Right cardiac atrium (tissue), 5 donors: ENCODE measurements at regions not wholly inside any gene's neighbourhood (a gene's known extent, or its start where the extent isn't known, plus 50 kb on each side); places are given as distances from the start of the nearest gene placed in this dataset.

ENCODE experiments used
- ATAC-seq, 2 donors: fragments of 200-7000 bp; cut with Tn5 transposase; one replicate each; pipeline versions ENCODE4 v1.8.0 to v1.9.1; 2020; ENCODE audit warnings: moderate library complexity in 2 of 2, mild to moderate bottlenecking in 1 of 2
- DNase-seq, 3 donors: peaks; one replicate each; pipeline ENCODE4 v3.0.0-alpha.2; 2020
- H3K27ac ChIP-seq: one replicate; pipeline ENCODE4 v1.5.1; 2013; ENCODE audit warnings: mild to moderate bottlenecking, low read length, control low read depth, moderate library complexity
- H3K27me3 ChIP-seq: one replicate; pipeline ENCODE4 v1.6.1; 2013; ENCODE audit not compliant: control insufficient read depth, insufficient read depth
- H3K4me1 ChIP-seq: one replicate; pipeline ENCODE4 v1.6.1; 2013; ENCODE audit warnings: low read length; ENCODE audit not compliant: control insufficient read depth, insufficient read depth
- H3K4me3 ChIP-seq: one replicate; pipeline ENCODE4 v1.5.1; 2013; ENCODE audit warnings: low read length, control low read depth
- H3K9me3 ChIP-seq: one replicate; pipeline ENCODE4 v1.6.1; 2013; ENCODE audit warnings: low read length; ENCODE audit not compliant: control insufficient read depth
- WGBS: extraction: QIAGEN DNeasy Blood & Tissue Kit; methylation state at CpG from one replicate; pipeline ENCODE4 v1.1.7; 2013; 5-methylcytosine and 5-hydroxymethylcytosine counted together
- intact Hi-C, 4 donors: fragments of 100-400 bp; cut with DNase I; formaldehyde crosslinking; loops; one replicate each; pipeline versions ENCODE4 v1.11.0 to v1.14.0; 2022 to 2023
- donor health status: healthy with polysubstance abuse.
- donor health status: DM: no; HTN: yes; CAD: no.
- donor health status: DM: no; HTN: no; CAD: no.
- donor health status: DM: no; HTN: yes; CAD: no; lungs with severe emphysema.
- donor health status: DM: yes; HTN: yes; CAD: no.

DNA sequence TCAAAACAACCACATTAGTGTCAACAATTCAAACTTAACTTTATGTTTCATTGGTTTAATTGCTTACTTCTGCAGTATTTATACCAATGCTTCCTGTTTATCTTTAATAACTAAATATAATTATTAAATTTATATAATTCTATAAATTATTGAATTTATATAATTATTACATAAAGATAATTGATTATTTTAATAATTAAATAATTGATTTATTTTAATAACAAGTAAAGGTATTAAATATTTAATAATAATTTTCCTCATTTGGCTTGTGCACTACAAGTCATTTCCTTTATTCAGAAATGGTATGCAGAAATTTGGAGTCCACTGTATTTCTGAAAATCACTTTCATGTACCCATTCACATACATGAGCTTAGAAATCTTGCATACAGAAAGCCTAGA, 156.2 kb upstream of the NSMCE3 start:
- DNase-seq = no peak
- H3K9me3 ChIP-seq = no peaks in the 10 kb centered on the region
- no peak overlapping the region for H3K4me3 ChIP-seq
- H3K4me1 ChIP-seq = no peaks in the 10 kb centered on the region
- no peak for ATAC-seq
- H3K27ac ChIP-seq = no peak overlapping the region
- intact Hi-C loops = no loop called here
- no peaks in the 10 kb centered on the region for H3K27me3 ChIP-seq

DNA sequence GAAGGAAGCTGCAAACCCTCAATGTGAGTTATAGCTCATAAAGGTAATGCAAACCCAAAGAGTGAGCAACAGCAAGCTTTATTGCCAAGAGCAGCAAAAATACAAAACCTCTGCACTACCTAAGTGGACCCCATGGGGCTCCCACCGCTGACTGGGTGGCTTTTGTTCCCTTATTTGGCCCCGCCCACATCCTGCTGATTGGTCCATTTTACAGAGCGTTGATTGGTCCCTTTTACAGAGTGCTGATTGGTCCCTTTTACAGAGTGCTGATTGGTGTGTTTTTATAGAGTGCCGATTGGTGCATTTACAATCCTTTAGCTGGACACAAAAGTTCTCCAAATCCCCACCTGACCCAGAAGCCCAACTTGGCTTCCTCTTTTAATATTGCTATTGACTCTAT, 154.5 kb upstream of the NSMCE3 start:
- H3K27me3 ChIP-seq = no peaks in the 10 kb centered on the region
- no peak overlapping the region for H3K4me3 ChIP-seq
- intact Hi-C loops = no loop called here
- no peaks in the 10 kb centered on the region for H3K9me3 ChIP-seq
- H3K4me1 ChIP-seq = no peaks in the 10 kb centered on the region
- H3K27ac ChIP-seq = no peak overlapping the region
- DNase-seq = no peak
- ATAC-seq = no peak
- 86% methylated on average over 4 of the region's 4 CpGs for WGBS

DNA sequence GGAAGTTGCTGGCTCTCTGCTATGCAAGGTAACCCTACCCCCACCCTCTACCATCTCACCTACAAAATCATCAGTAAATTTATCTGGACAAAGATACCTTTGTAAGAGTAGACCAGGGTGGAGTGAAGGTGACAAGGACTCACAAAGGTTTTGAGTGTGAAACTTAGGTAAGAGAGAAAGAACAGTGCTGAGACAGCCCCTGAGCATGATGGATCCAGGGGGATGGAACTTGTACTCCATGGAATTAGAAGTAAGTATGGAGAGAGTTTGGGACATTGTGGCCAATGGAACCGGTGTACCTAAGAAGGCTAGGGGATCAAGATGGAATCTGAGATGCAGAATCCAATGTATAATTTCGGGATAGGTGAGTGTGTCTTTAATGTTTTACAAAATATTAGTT, 153.0 kb upstream of the NSMCE3 start:
- H3K9me3 ChIP-seq = no peaks in the 10 kb centered on the region
- H3K27ac ChIP-seq = no peak overlapping the region
- intact Hi-C loops = no loop called here
- ATAC-seq (no peak), DNase-seq (no peak)
- 93% methylated on average over 2 of the region's 2 CpGs for WGBS
- no peak overlapping the region for H3K4me3 ChIP-seq
- no peaks in the 10 kb centered on the region for H3K27me3 ChIP-seq
- H3K4me1 ChIP-seq = no peaks in the 10 kb centered on the region

DNA sequence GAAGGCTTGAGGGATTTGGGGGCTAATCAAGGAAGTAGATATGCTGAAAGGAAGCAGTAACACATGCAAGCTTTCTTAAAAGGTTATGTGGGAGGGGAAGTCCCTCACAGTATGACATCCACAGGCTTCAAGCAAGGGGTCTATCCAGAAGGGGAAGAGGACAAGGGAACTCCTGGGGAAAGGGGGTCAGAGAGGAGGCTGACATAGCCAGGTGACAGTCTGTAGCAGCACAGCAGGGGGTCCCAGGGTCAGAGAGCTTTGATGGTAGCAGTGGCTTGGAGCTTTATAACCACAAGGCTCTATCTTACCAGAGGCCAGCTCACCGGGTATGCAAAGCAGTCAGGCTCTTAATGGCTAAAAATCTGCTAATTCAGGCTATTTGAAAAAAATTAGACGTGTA, 150.6 kb upstream of the NSMCE3 start:
- intact Hi-C loops = no loop called here
- no peak for ATAC-seq
- Histone ChIP-seq H3K27ac (no peak overlapping the region), H3K4me3 (no peak overlapping the region), H3K9me3 (no peaks in the 10 kb centered on the region), H3K4me1 (no peaks in the 10 kb centered on the region), H3K27me3 (no peaks in the 10 kb centered on the region)
- DNase-seq = no peak
- 63% methylated on average over 2 of the region's 2 CpGs for WGBS

DNA sequence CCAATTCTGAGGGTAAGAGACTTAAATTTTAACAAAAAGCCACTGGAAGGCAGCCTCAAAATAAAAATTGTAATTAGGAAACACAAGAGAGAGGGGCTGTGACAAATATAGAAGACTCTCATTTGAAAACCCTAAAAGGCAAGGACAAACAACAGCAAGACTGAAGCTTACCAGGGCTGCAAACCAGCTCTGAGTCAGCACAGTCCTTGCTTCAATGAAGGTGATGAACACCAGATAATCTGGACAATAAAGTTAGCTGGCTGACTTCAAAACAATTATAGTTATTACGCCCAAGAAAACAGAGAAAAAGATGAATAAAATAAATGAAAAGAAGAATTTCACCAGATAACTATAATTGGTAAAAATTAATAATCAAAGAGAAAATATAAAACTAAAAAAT, 149.3 kb upstream of the NSMCE3 start:
- Histone ChIP-seq H3K27ac (no peak overlapping the region), H3K9me3 (no peaks in the 10 kb centered on the region), H3K4me3 (no peak overlapping the region), H3K4me1 (no peaks in the 10 kb centered on the region), H3K27me3 (no peaks in the 10 kb centered on the region)
- ATAC-seq (no peak), DNase-seq (no peak)
- 95% methylated on average over 1 of the region's 1 CpG for WGBS
- intact Hi-C loops = no loop called here

GRCh38 chr15:29418178-29418577, 148.6 kb upstream of the NSMCE3 start:
- no peak overlapping the region for H3K4me3 ChIP-seq
- H3K9me3 ChIP-seq = no peaks in the 10 kb centered on the region
- no peak for DNase-seq
- intact Hi-C loops = no loop called here
- no peak for ATAC-seq
- WGBS = 85% methylated on average over 4 of the region's 4 CpGs
- no peaks in the 10 kb centered on the region for H3K27me3 ChIP-seq
- H3K4me1 ChIP-seq = no peaks in the 10 kb centered on the region
- no peak overlapping the region for H3K27ac ChIP-seq

DNA sequence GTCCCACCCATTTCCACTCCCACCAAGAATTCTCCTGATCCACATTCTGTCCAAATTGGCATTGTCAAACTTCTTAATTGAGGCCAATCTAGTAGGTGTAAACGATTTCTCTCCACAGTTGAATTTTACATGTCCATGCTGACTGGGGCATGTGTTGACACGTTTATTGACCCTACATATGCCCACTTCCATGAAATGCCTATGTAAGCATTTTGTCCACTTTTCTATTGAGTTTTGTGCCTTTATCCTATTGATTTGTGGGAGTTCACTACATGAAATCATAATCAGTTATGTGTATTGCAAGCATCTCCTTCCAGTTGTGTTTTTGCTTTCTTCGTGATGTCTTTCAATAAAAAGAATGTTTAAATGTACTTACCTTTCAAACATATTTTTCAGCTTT, 141.7 kb upstream of the NSMCE3 start:
- no peak for ATAC-seq
- WGBS = 85% methylated on average over 3 of the region's 3 CpGs
- Histone ChIP-seq H3K27me3 (no peaks in the 10 kb centered on the region), H3K9me3 (no peaks in the 10 kb centered on the region), H3K27ac (no peak overlapping the region), H3K4me1 (no peaks in the 10 kb centered on the region), H3K4me3 (no peak overlapping the region)
- DNase-seq = no peak
- intact Hi-C loops = no loop called here

DNA sequence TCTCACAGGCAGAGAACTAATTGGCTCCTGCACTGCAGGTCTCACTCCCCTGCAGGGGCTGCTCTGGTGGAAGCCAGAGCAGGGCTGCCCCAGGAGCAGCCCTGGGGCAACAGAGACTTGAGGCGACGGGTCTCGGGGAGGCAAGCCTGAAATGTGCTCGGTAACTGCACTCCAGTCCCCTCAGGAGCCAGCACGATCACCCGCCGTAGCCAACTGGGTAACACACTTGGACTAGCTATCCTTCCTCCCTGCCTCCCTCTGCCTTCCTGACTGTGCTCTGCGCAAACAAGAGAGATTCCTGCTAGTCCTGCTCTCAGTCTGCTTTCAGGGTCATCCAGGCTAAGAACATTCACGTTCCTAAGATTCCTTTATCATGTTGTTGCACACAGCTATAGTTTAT, 140.7 kb upstream of the NSMCE3 start:
- Histone ChIP-seq H3K4me3 (no peak overlapping the region), H3K27ac (no peak overlapping the region), H3K27me3 (no peaks in the 10 kb centered on the region), H3K4me1 (no peaks in the 10 kb centered on the region), H3K9me3 (no peaks in the 10 kb centered on the region)
- no peak for DNase-seq
- 40% methylated on average over 9 of the region's 9 CpGs for WGBS
- intact Hi-C loops = no loop called here
- no peak for ATAC-seq

DNA sequence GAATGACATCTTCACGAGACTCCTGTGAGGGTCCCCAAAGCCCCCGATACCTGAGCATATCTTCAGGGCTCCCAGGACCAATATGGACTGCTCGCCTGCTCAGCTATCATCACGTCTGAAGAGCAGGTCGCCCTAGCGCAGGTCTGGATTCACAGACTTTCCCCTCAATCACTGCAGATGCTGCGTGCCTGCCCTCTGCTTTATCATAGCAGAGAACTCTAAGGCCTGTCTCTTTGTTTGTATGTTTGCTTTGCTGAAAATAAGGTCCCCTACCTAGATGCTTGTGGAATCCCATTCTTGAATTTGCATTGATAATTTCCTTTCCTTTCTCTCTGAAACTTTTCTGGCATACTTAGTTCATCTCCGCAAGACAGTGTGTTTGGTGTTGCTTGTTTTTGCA, 140.3 kb upstream of the NSMCE3 start:
- Histone ChIP-seq H3K9me3 (no peaks in the 10 kb centered on the region), H3K4me1 (no peaks in the 10 kb centered on the region), H3K27ac (no peak overlapping the region), H3K4me3 (no peak overlapping the region), H3K27me3 (no peaks in the 10 kb centered on the region)
- intact Hi-C loops = loop anchor here in 1 of 4 donors (10.0 kb wide), 1 partner anchor 65 kb away; no protein-coding TSS in a partner anchor
- WGBS = 65% methylated on average over 8 of the region's 8 CpGs
- DNase-seq (no peak), ATAC-seq (no peak)

GRCh38 chr15:29405564-29405963, 135.9 kb upstream of the NSMCE3 start:
- no peak for DNase-seq
- Histone ChIP-seq H3K4me1 (no peaks in the 10 kb centered on the region), H3K4me3 (no peak overlapping the region), H3K27me3 (no peaks in the 10 kb centered on the region), H3K9me3 (no peaks in the 10 kb centered on the region), H3K27ac (no peak overlapping the region)
- ATAC-seq = no peak
- 89% methylated on average over 12 of the region's 12 CpGs for WGBS
- intact Hi-C loops = loop anchor here in 1 of 4 donors (10.0 kb wide), 1 partner anchor 61 kb away; no protein-coding TSS in a partner anchor

GRCh38 chr15:29403772-29404171, 134.2 kb upstream of the NSMCE3 start:
- no peak overlapping the region for H3K27ac ChIP-seq
- no peak overlapping the region for H3K4me3 ChIP-seq
- intact Hi-C loops = loop anchor here in 1 of 4 donors (10.0 kb wide), 1 partner anchor 59 kb away; no protein-coding TSS in a partner anchor
- H3K9me3 ChIP-seq = no peaks in the 10 kb centered on the region
- H3K4me1 ChIP-seq = no peaks in the 10 kb centered on the region
- DNase-seq (no peak), ATAC-seq (peak in 1 of 2 donors; percentile 36)
- 47% methylated on average over 8 of the region's 8 CpGs for WGBS
- no peaks in the 10 kb centered on the region for H3K27me3 ChIP-seq

DNA sequence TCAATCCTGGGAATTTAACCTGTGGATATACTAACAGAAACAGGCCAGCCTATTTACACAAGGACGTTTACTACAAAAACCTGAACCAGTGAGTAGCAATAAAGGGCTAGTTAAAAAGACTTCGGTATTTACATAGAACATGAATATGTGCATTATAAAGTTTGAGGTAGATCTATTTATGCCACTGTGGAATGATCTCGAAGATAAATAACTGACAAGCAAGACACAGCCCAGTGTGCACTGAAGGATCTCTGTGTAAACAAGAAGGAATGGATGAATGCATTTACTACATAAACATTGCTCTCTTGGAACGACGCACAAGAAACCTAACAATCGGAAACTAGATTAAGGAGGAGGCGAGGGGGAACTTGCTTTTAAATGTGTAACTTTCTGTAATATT, 132.0 kb upstream of the NSMCE3 start:
- ATAC-seq (no peak), DNase-seq (no peak)
- no peaks in the 10 kb centered on the region for H3K27me3 ChIP-seq
- no peaks in the 10 kb centered on the region for H3K9me3 ChIP-seq
- intact Hi-C loops = loop anchor here in 1 of 4 donors (10.0 kb wide), 1 partner anchor 57 kb away; no protein-coding TSS in a partner anchor
- 65% methylated on average over 7 of the region's 7 CpGs for WGBS
- H3K27ac ChIP-seq = no peak overlapping the region
- no peak overlapping the region for H3K4me3 ChIP-seq
- no peaks in the 10 kb centered on the region for H3K4me1 ChIP-seq
